B cell (primary cell): ENCODE measurements at regions not wholly inside any gene's neighbourhood (a gene's known extent, or its start where the extent isn't known, plus 50 kb on each side); places are given as distances from the start of the nearest gene placed in this dataset.

Experiments
- ATAC-seq: fragments of 200-7000 bp; cut with Tn5 transposase; one replicate; pipeline ENCODE4 v1.10.0; 2021; ENCODE audit warnings: low read depth, mild to moderate bottlenecking, moderate number of reproducible peaks, moderate library complexity
- CTCF ChIA-PET: fragments of 350-600 bp; sonication (Branson Sonifier 250); formaldehyde crosslinking; loops from one replicate; lab custom pipeline; 2021; ENCODE audit warnings: antibody characterized with exemption, inconsistent platforms; lab: Charles Lee
- POLR2A ChIA-PET: fragments of 350-600 bp; sonication (Branson Sonifier 250); formaldehyde crosslinking; loops from one replicate; lab custom pipeline; 2021; ENCODE audit warnings: antibody characterized with exemption; lab: Charles Lee
- DNase-seq: peaks from one replicate; pipeline ENCODE4 v3.0.0; 2013
- H2AFZ ChIP-seq: 2 replicates; pipeline ENCODE4 v1.6.1; 2012; ENCODE audit warnings: mild to moderate bottlenecking, low read depth, low read length; ENCODE audit not compliant: insufficient read depth, poor library complexity, severe bottlenecking
- H3K27ac ChIP-seq, 2 donors: 1 replicate in 1 of 2; 2 replicates in 1 of 2; pipeline ENCODE4 v1.5.1; 2012 to 2013; ENCODE audit warnings: low read length in 2 of 2, mild to moderate bottlenecking in 2 of 2, moderate library complexity in 1 of 2
- H3K27me3 ChIP-seq, 4 experiments: fragments of 200-600 bp in 1 of 4; sonication (generic) in 1 of 4; replicated peaks in 1 of 4; 1 replicate in 2 of 4; 2 replicates in 2 of 4; pipeline versions ENCODE4 v1.6.1 to v1.7.0; 2013 to 2016; ENCODE audit warnings: low read length in 3 of 4, mild to moderate bottlenecking in 2 of 4, mixed read lengths in 1 of 4, moderate library complexity in 1 of 4; ENCODE audit not compliant: insufficient read depth in 4 of 4, control insufficient read depth in 3 of 4; ENCODE audit errors: control extremely low read depth in 1 of 4
- H3K36me3 ChIP-seq, 2 experiments: replicated peaks in 1 of 2; 1 replicate in 1 of 2; 2 replicates in 1 of 2; pipeline versions ENCODE4 v1.6.1 to v1.7.1; 2013; ENCODE audit warnings: low read length in 1 of 2; ENCODE audit not compliant: insufficient read depth in 2 of 2, control insufficient read depth in 1 of 2; ENCODE audit errors: control extremely low read depth in 1 of 2, extremely low read depth in 1 of 2
- H3K4me1 ChIP-seq, 2 donors: fragments of 200-600 bp in 1 of 2; sonication (generic) in 1 of 2; 1 replicate in 1 of 2; 2 replicates in 1 of 2; pipeline versions ENCODE4 v1.5.1 to v1.6.1; 2013 to 2017; ENCODE audit warnings: low read length in 2 of 2; ENCODE audit not compliant: control insufficient read depth in 2 of 2, insufficient read depth in 2 of 2
- H3K4me2 ChIP-seq: replicated peaks from 2 replicates; pipeline ENCODE3; 2012; ENCODE audit warnings: mild to moderate bottlenecking, low read depth, low read length; ENCODE audit not compliant: poor library complexity, severe bottlenecking
- H3K4me3 ChIP-seq, 5 experiments: fragments of 200-600 bp in 1 of 5; sonication (generic) in 1 of 5; 1 replicate in 3 of 5; 2 replicates in 2 of 5; pipeline versions ENCODE4 v1.5.1 to v1.7.0; 2011 to 2016; ENCODE audit warnings: low read length in 4 of 5, mild to moderate bottlenecking in 4 of 5, low read depth in 2 of 5, control low read depth in 1 of 5, moderate library complexity in 1 of 5; ENCODE audit not compliant: insufficient read depth in 1 of 5; ENCODE audit errors: control extremely low read depth in 1 of 5, extremely low read depth in 1 of 5
- H3K79me2 ChIP-seq: fragments of 200-600 bp; sonication (generic); one replicate; pipeline ENCODE4 v1.6.0; 2016; ENCODE audit warnings: low read length; ENCODE audit not compliant: control insufficient read depth, insufficient read depth
- H3K9ac ChIP-seq: fragments of 200-600 bp; sonication (generic); 2 replicates; pipeline ENCODE4 v1.6.1; 2017; ENCODE audit warnings: mild to moderate bottlenecking, low read length, moderate library complexity
- H3K9me3 ChIP-seq, 3 donors: one replicate each; pipeline versions ENCODE4 v1.6.1 to v1.7.1; 2013; ENCODE audit warnings: low read length in 2 of 3; ENCODE audit not compliant: control insufficient read depth in 2 of 3, insufficient read depth in 1 of 3; ENCODE audit errors: control extremely low read depth in 1 of 3
- H4K20me1 ChIP-seq: 2 replicates; pipeline ENCODE4 v1.6.0; 2012; ENCODE audit warnings: mild to moderate bottlenecking, low read length; ENCODE audit not compliant: insufficient read depth, control insufficient read depth, poor library complexity, severe bottlenecking
- H3K27ac Mint-ChIP-seq: one replicate; pipeline ENCODE4 v1.8.0; 2021; ENCODE audit warnings: mixed read lengths
- H3K27me3 Mint-ChIP-seq: one replicate; pipeline ENCODE4 v1.8.0; 2021; ENCODE audit warnings: mixed read lengths
- H3K4me1 Mint-ChIP-seq: one replicate; pipeline ENCODE4 v1.8.0; 2021; ENCODE audit warnings: mixed read lengths
- H3K4me3 Mint-ChIP-seq: one replicate; pipeline ENCODE4 v1.8.0; 2021; ENCODE audit warnings: mixed read lengths
- H3K9me3 Mint-ChIP-seq: one replicate; pipeline ENCODE4 v1.8.0; 2022; ENCODE audit warnings: mixed read lengths; ENCODE audit not compliant: insufficient read depth
- CTCF ChIP-seq: fragments of 200-600 bp; IDR thresholded peaks from one replicate; pipeline ENCODE4 v1.8.0; 2022; ENCODE audit warnings: antibody characterized with exemption, mild to moderate bottlenecking
- EZH2 ChIP-seq: IDR thresholded peaks from 2 replicates; pipeline ENCODE4 v1.6.1; 2012; ENCODE audit warnings: borderline replicate concordance, low read depth, mild to moderate bottlenecking, moderate library complexity, low read length; ENCODE audit not compliant: insufficient read depth, poor library complexity, severe bottlenecking
- WGBS: methylation state at CpG from one replicate; pipeline ENCODE4 v1.1.5; 2013; ENCODE audit warnings: missing lambda C conversion rate; ENCODE audit not compliant: insufficient coverage; 5-methylcytosine and 5-hydroxymethylcytosine counted together
- intact Hi-C: fragments of 100-400 bp; cut with micrococcal nuclease; formaldehyde crosslinking; loops from one replicate; pipeline ENCODE4 v1.10.0; 2022

- ATAC-seq, result no peak
- intact Hi-C loops, result no loop called here
- no peak overlapping the region for H3K27ac Mint-ChIP-seq
Measured at GRCh38 chrX:39058724-39059123, 257.5 kb downstream of the MID1IP1 start.

GRCh38 chrX:39059866-39060265 is 258.6 kb downstream of the MID1IP1 start:
- no peak overlapping the region for H3K4me2 ChIP-seq
- Mint-ChIP-seq H3K4me3 (no peak overlapping the region), H3K27ac (no peak overlapping the region), H3K4me1 (no peaks in the 10 kb centered on the region), H3K9me3 (no peaks in the 10 kb centered on the region), H3K27me3 (no peaks in the 10 kb centered on the region)
- ChIA-PET POLR2A (no interaction called here), CTCF (no interaction called here)
- no peaks in the 10 kb centered on the region for H3K27me3 ChIP-seq
- ATAC-seq (no peak), DNase-seq (no peak)
- H3K9ac ChIP-seq, result no peak overlapping the region
- H3K4me1 ChIP-seq, result no peaks in the 10 kb centered on the region
- H2AFZ ChIP-seq, result no peak overlapping the region
- H3K36me3 ChIP-seq, result no peaks in the 10 kb centered on the region
- H3K9me3 ChIP-seq, result peaks cover 0 to 8% (median 0%) of the 10 kb centered on the region in 3 donors
- no peak overlapping the region for H3K27ac ChIP-seq
- no peak for TF ChIP-seq EZH2
- TF ChIP-seq CTCF, result no peak
- no peaks in the 10 kb centered on the region for H4K20me1 ChIP-seq
- intact Hi-C loops, result no loop called here
- H3K4me3 ChIP-seq, result no peak overlapping the region
- H3K79me2 ChIP-seq, result no peaks in the 10 kb centered on the region

More at GRCh38 chrX:39058724-39059123, 257.5 kb downstream of the MID1IP1 start:
- TF ChIP-seq CTCF, result no peak
- no peak for TF ChIP-seq EZH2
- no peak overlapping the region for H3K4me3 ChIP-seq
- no peak for DNase-seq
- H3K9me3 ChIP-seq, result peaks cover 0 to 8% (median 0%) of the 10 kb centered on the region in 3 donors
- H2AFZ ChIP-seq, result no peak overlapping the region
- WGBS, result no CpG with 5 or more reads among the region's 3 CpGs
- POLR2A ChIA-PET, result no interaction called here
- H3K9ac ChIP-seq, result no peak overlapping the region
- no peak overlapping the region for H3K27ac ChIP-seq
- no peak overlapping the region for H3K4me3 Mint-ChIP-seq
- no peaks in the 10 kb centered on the region for H3K27me3 ChIP-seq
- H3K4me1 Mint-ChIP-seq, result no peaks in the 10 kb centered on the region
- no peak overlapping the region for H3K4me2 ChIP-seq
- H3K4me1 ChIP-seq, result no peaks in the 10 kb centered on the region
- H3K27me3 Mint-ChIP-seq, result peaks cover 3% of the 10 kb centered on the region
- CTCF ChIA-PET, result no interaction called here
- H3K79me2 ChIP-seq, result no peaks in the 10 kb centered on the region
- no peaks in the 10 kb centered on the region for H3K36me3 ChIP-seq
- no peaks in the 10 kb centered on the region for H4K20me1 ChIP-seq
- H3K9me3 Mint-ChIP-seq, result no peaks in the 10 kb centered on the region
